HG03439 (cell line): ENCODE measurements at regions not wholly inside any gene's neighbourhood (a gene's known extent, or its start where the extent isn't known, plus 50 kb on each side); places are given as distances from the start of the nearest gene placed in this dataset.
A peak's percentile ranks its signal among the peaks of the same experiment; 100 is the strongest.
"Not testable (repeated sequence)": the region's sequence is repeated elsewhere in the genome, so short reads cannot be mapped to it uniquely, and the experiment has no call there.

Experiments used
- ATAC-seq: cut with Tn5 transposase; IDR thresholded peaks from one replicate; pipeline ENCODE4 v1.9.1; 2021; ENCODE audit warnings: mild to moderate bottlenecking, moderate library complexity; ENCODE audit not compliant: unreplicated experiment

GRCh38 chr4:164615964-164616363 lies 138.0 kb upstream of the SMIM31 start:
- no peak for ATAC-seq

GRCh38 chr4:164616961-164617360 lies 137.0 kb upstream of the SMIM31 start:
- ATAC-seq, result no peak

GRCh38 chr4:164617426-164617825 lies 136.5 kb upstream of the SMIM31 start:
- ATAC-seq, result no peak

GRCh38 chr4:164617911-164618310 lies 136.0 kb upstream of the SMIM31 start:
- no peak for ATAC-seq

- ATAC-seq, result no peak
Measured at GRCh38 chr4:164621886-164622521, 131.9 kb upstream of the SMIM31 start.

- ATAC-seq, result no peak
Measured at GRCh38 chr4:164623099-164623498, 130.8 kb upstream of the SMIM31 start.

GRCh38 chr4:164639001-164639400 lies 114.9 kb upstream of the SMIM31 start:
- no peak for ATAC-seq

- ATAC-seq, result no peak
Measured at GRCh38 chr4:164648151-164648848, 105.6 kb upstream of the SMIM31 start.

- no peak for ATAC-seq
Measured at GRCh38 chr4:164648849-164649212, 105.1 kb upstream of the SMIM31 start.

- ATAC-seq, result no peak
Measured at GRCh38 chr4:164659765-164660164, 94.2 kb upstream of the SMIM31 start.

- not testable (repeated sequence) for ATAC-seq
Measured at GRCh38 chr4:164676152-164676551, 77.8 kb upstream of the SMIM31 start.

GRCh38 chr4:164683040-164683439 lies 70.9 kb upstream of the SMIM31 start:
- ATAC-seq, result no peak

GRCh38 chr4:164695650-164696049 lies 58.3 kb upstream of the SMIM31 start:
- no peak for ATAC-seq

GRCh38 chr4:164700471-164700870 lies 53.5 kb upstream of the SMIM31 start:
- ATAC-seq, result no peak

- peak; percentile 77 for ATAC-seq
Measured at GRCh38 chr4:164701665-164702064, 52.3 kb upstream of the SMIM31 start.
